ENCODE measurements at regions not wholly inside any gene's neighbourhood (a gene's known extent, or its start where the extent isn't known, plus 50 kb on each side); places are given as distances from the start of the nearest gene placed in this dataset.

DNA sequence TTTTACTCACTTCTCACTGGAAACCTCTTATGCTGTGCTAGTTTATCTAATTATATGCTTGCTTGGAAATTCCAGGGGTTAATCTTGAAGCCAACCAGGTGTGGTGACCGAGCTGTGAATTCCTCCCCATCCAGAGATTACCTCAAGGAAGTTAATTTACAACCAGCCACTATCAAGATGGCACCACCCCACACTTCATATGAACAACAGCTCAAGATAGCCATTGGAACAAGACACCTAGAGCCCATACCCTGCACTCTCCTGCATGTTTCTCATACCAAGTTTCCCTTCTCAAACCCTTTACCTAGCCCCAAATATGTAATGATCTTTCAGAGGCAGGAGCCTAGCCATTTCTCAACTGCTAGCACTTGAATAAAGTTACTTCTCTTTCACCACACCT is 2156.9 kb upstream of the C9orf72 start:
- Mint-ChIP-seq H3K27ac (no peak overlapping the region), H3K4me3 (no peak overlapping the region), H3K27me3 (no peaks in the 10 kb centered on the region), H3K9me3 (peaks cover 29% of the 10 kb centered on the region), H3K4me1 (no peaks in the 10 kb centered on the region), H3K36me3 (ENCODE audit: low read depth) (no peaks in the 10 kb centered on the region)
- ATAC-seq (replicated peaks), result no peak

DNA sequence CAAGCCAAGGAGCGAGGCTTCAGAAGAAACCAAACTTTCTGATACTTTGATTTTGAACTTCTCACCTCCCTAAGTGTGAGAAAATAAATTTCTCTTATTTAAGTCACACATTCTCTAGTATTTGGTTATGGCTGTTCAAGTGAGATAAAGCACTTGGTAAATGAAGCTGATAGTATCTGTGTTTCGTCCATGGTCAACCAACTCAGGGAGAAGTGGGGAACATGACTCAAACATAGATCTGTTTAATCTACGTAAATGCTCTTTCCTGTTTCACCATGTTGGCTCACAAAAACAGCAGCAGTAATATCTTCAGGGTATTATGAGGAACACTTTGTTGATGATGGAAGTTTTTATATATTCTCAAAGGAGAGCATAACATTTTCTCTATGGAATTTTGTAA is 2167.2 kb upstream of the C9orf72 start:
- H3K36me3 Mint-ChIP-seq (ENCODE audit: low read depth), result no peaks in the 10 kb centered on the region
- H3K27ac Mint-ChIP-seq, result no peak overlapping the region
- H3K9me3 Mint-ChIP-seq, result peaks cover 3% of the 10 kb centered on the region
- H3K4me3 Mint-ChIP-seq, result no peak overlapping the region
- H3K4me1 Mint-ChIP-seq, result no peaks in the 10 kb centered on the region
- no peak for ATAC-seq (replicated peaks)
- no peaks in the 10 kb centered on the region for H3K27me3 Mint-ChIP-seq

DNA sequence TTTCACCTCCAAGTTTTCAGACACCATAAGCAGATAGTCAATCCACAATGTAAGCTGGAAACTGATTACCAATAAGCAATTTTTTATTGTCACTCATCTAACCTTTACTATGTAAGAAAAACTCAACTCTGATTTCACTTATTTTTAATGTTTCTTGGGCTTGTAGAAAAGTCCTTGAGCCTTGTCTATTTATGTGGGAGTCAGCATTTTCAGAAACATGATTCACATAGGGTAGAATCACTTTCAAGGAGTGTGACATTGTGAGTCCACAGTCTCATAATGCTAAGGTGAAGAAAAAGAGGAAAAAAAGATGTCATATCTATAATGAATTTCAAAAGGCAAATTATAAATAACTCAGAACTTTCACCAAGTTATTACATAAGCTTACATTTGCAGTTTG is 2167.9 kb upstream of the C9orf72 start:
- H3K4me3 Mint-ChIP-seq, result no peak overlapping the region
- ATAC-seq (replicated peaks), result no peak
- H3K4me1 Mint-ChIP-seq, result no peaks in the 10 kb centered on the region
- peaks cover 3% of the 10 kb centered on the region for H3K9me3 Mint-ChIP-seq
- H3K36me3 Mint-ChIP-seq (ENCODE audit: low read depth), result no peaks in the 10 kb centered on the region
- H3K27me3 Mint-ChIP-seq, result no peaks in the 10 kb centered on the region
- H3K27ac Mint-ChIP-seq, result no peak overlapping the region

DNA sequence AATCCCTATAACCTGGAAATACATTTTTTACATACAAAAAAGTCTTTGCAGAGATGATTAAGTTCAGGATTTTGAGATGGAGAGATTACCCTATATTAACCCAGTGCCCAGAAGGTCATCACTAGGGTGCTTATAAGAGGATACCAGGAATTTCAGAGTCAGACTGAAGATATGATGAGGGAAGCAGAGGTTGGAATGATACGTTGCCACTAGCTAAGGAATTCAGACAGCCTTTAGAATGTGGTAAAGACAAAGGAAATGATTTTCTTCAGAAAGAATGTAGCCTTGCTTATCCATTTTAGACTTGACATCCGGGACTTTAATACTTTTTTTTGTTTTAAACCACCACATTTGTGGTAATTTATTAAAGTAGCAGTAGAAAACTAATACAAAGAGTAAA is 2176.8 kb upstream of the C9orf72 start:
- Mint-ChIP-seq H3K9me3 (no peaks in the 10 kb centered on the region), H3K27ac (no peak overlapping the region), H3K36me3 (ENCODE audit: low read depth) (no peaks in the 10 kb centered on the region), H3K27me3 (no peaks in the 10 kb centered on the region), H3K4me1 (no peaks in the 10 kb centered on the region), H3K4me3 (no peak overlapping the region)
- no peak for ATAC-seq (replicated peaks)

DNA sequence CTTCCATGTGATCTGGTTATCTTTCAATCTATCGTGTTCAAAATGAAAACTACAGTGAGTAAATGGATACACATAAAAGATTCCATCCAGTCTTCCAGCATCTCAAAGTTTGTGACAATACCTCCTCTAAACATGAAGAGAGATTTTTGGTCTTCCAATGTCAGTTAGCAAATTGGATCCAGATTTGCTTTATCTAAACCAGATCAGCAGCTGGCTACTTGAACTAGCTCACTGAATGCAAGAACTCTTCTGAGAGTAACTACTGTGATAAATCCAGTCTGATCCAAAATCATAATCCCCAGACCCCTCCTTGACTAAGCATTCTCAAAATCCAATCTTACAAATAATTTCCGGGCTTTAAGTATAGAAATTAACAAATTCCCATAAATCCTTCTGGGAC is 2177.9 kb upstream of the C9orf72 start:
- no peaks in the 10 kb centered on the region for H3K27me3 Mint-ChIP-seq
- H3K4me3 Mint-ChIP-seq, result no peak overlapping the region
- no peaks in the 10 kb centered on the region for H3K4me1 Mint-ChIP-seq
- no peaks in the 10 kb centered on the region for H3K36me3 Mint-ChIP-seq (ENCODE audit: low read depth)
- H3K9me3 Mint-ChIP-seq, result no peaks in the 10 kb centered on the region
- ATAC-seq (replicated peaks), result no peak
- H3K27ac Mint-ChIP-seq, result no peak overlapping the region

DNA sequence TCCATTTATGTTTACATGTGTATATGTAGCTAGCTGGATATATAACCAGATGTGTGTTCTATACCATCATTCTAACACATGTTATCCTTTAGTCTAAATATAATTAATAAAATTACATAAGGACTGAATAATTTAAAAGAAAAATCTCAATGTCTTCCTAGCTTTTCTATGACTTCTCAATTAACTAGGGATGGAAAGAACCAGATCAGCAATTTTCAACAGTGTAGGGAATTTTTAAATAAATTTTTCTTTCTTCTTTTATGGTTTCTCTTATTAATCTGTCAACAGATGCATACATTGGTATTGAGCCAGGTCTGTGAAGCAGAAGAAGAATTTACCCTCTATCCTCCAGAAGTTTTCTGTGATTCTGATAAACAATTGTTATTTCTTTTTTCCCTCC is 2180.4 kb upstream of the C9orf72 start:
- ATAC-seq (replicated peaks), result no peak
- H3K4me1 Mint-ChIP-seq, result no peaks in the 10 kb centered on the region

DNA sequence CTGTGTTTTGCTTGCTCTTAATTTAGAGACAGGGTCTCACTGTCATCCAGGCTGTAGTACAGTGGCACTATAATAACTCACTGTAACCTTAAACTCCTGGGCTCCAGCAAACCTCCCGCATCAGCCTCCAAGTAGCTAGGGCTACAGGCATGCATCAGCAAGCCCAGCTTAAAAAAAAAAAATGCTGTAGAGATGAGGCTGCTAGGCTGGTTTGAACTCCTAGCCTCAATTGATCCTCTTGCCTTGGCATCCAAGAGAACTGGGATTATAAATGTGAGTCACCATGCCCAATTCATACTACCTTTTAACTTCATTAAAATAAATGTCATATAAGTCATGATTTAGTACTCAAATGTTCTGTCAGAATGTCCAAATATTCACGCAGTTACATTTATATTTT is 2195.7 kb upstream of the C9orf72 start:
- no peaks in the 10 kb centered on the region for H3K4me1 Mint-ChIP-seq
- ATAC-seq (replicated peaks), result no peak
- no peaks in the 10 kb centered on the region for H3K36me3 Mint-ChIP-seq (ENCODE audit: low read depth)
- no peak overlapping the region for H3K4me3 Mint-ChIP-seq
- H3K27ac Mint-ChIP-seq, result no peak overlapping the region
- no peaks in the 10 kb centered on the region for H3K27me3 Mint-ChIP-seq
- H3K9me3 Mint-ChIP-seq, result peaks cover 11% of the 10 kb centered on the region

More for the DNA sequence above, 2180.4 kb upstream of the C9orf72 start:
- Mint-ChIP-seq H3K36me3 (ENCODE audit: low read depth) (no peaks in the 10 kb centered on the region), H3K27me3 (no peaks in the 10 kb centered on the region), H3K4me3 (no peak overlapping the region), H3K27ac (no peak overlapping the region), H3K9me3 (no peaks in the 10 kb centered on the region)

DNA sequence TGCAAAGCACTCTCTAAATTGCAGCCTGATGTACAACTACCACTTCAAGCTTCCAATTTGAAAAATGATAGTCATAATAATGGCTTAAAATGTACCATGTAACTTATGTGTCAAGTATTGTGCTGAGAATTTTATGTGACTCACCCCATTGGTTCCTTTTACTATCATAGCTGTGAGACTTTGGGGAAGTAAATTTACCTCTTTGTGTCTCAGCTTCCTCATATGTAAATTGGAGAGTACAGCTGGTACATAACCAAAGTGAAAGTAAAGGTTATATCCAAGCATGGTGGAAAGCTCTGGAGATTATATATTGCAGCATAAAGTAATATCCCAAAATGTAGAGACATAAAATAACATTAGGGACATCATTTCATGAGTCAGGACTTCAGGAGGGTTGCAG is 2200.4 kb upstream of the C9orf72 start:
- Mint-ChIP-seq H3K4me3 (no peak overlapping the region), H3K27ac (no peak overlapping the region), H3K27me3 (no peaks in the 10 kb centered on the region), H3K4me1 (no peaks in the 10 kb centered on the region), H3K36me3 (ENCODE audit: low read depth) (no peaks in the 10 kb centered on the region), H3K9me3 (peaks cover 8% of the 10 kb centered on the region)
- ATAC-seq (replicated peaks), result no peak

DNA sequence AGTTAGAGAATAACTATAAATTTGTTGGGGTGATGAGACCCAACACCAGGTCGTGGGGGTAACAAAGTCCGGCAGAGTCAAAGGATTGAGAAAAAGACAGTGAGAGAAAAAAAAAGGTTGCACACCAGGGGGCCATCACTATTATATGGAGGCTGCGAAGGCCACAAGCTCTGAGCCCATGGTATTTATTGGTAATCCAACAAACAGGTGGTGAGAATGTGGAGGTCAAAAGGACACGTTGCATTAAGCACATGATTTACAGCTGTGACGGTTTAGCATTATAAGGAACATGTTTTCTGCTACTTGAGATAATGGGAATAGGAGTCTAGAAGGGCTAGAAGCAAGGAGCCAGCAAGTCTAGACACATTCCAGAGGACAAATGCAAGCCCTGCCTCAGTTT is 2202.2 kb upstream of the C9orf72 start:
- no peaks in the 10 kb centered on the region for H3K4me1 Mint-ChIP-seq
- H3K9me3 Mint-ChIP-seq, result peaks cover 3% of the 10 kb centered on the region
- no peak for ATAC-seq (replicated peaks)
- H3K36me3 Mint-ChIP-seq (ENCODE audit: low read depth), result no peaks in the 10 kb centered on the region
- H3K4me3 Mint-ChIP-seq, result no peak overlapping the region
- H3K27ac Mint-ChIP-seq, result no peak overlapping the region
- H3K27me3 Mint-ChIP-seq, result no peaks in the 10 kb centered on the region

DNA sequence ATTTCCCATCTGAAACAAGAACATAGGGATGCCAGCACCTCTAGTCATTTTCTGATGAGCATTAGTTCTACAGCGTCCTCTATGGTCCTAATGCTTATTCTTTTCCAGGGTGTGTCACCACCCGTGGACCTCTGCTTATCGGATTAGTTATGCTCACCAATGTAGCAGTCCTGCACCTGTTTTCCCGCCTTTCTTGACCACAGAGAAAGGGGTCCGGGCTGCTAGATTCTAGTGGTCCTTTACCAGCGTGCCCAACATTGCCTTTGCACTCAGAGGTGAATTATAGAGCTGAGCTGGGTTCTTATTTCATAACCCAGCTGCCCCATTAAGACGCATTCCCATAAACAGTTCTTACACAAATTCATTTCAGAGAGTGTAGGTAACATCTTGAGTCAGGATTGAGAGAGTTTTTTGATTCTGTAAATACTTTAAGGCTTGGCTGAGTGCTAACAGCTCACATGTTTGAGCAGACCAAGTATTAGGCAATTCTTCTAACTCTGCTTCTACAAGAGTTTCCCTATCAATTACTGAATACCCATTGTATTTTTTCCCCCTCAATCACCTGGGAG is 2205.1 kb upstream of the C9orf72 start:
- ATAC-seq (replicated peaks), result no peak
- Mint-ChIP-seq H3K27ac (no peak overlapping the region), H3K4me1 (no peaks in the 10 kb centered on the region), H3K4me3 (no peak overlapping the region), H3K27me3 (no peaks in the 10 kb centered on the region), H3K36me3 (ENCODE audit: low read depth) (no peaks in the 10 kb centered on the region), H3K9me3 (peaks cover 8% of the 10 kb centered on the region)

DNA sequence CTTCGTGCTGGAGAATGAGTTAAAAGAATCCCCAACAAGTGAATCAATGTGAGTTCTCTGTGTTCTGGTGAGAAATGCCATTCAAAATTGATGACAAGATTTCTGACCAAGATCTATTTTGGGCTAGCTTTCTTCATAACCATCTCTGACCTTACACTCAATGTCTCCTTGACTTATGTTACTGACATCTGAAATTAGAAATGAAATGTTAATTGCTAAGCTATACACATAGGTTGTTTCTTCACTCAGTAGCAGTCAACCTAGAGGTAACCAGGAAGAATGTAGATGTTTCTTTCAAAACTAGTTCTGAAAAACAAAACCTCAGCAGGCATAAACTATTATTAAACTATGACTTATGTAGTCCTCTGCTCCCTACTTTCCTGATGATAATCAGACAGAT is 2220.7 kb upstream of the C9orf72 start:
- Mint-ChIP-seq H3K9me3 (no peaks in the 10 kb centered on the region), H3K4me3 (no peak overlapping the region), H3K27ac (no peak overlapping the region), H3K4me1 (no peaks in the 10 kb centered on the region), H3K27me3 (no peaks in the 10 kb centered on the region), H3K36me3 (ENCODE audit: low read depth) (no peaks in the 10 kb centered on the region)
- ATAC-seq (replicated peaks), result no peak

DNA sequence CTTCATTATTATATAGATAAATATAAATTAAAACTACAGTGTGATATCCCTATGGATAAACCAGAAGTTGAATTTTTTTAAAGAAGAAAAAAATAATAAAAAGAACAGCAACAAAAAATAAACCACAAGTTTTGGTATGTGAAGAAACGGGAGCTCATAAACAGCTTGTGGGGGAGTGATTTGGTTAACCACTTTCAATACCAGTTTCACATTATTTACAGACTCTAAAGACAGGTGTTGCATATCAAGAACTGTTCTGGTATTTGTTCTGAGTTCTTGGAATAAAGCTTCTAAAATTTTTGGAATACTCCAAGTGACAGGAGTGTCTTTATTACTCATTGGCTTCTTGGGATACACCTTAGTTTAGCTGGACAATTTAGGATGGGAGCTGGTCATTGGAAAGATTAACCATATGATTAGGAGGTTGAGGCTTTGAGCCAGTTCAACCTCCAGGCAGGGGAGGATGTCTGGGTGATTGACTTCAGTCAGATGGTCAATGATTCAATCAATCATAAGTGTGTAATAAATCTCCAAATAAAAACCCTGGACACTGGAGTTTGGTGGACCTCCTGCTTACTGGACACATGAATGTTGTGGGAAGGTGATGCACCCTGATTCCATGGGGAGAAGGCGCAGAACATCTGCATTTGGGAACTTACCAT is 2223.1 kb upstream of the C9orf72 start:
- H3K27ac Mint-ChIP-seq, result no peak overlapping the region
- no peak overlapping the region for H3K4me3 Mint-ChIP-seq
- no peaks in the 10 kb centered on the region for H3K27me3 Mint-ChIP-seq
- H3K36me3 Mint-ChIP-seq (ENCODE audit: low read depth), result no peaks in the 10 kb centered on the region
- no peaks in the 10 kb centered on the region for H3K4me1 Mint-ChIP-seq
- H3K9me3 Mint-ChIP-seq, result peaks cover 1% of the 10 kb centered on the region
- ATAC-seq (replicated peaks), result no peak

DNA sequence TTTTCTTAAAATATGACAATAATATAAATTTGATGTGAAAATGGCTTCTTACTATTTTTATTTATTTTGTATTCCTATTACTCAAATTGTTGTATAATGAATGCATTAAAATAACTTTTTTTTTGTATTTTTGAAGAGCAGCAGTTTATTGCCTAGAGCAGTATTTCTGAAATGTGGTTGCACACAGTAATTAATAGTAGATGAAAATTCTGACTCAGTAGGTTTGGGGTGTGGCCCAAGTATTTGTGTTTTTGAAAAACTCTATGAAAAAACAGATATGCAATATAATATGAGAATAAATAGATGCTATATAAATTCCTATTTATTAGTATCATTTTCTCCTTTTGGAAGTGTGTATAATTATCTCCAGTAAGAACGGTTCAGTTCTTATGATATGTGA is 2225.3 kb upstream of the C9orf72 start:
- Mint-ChIP-seq H3K27ac (no peak overlapping the region), H3K9me3 (peaks cover 4% of the 10 kb centered on the region)

DNA sequence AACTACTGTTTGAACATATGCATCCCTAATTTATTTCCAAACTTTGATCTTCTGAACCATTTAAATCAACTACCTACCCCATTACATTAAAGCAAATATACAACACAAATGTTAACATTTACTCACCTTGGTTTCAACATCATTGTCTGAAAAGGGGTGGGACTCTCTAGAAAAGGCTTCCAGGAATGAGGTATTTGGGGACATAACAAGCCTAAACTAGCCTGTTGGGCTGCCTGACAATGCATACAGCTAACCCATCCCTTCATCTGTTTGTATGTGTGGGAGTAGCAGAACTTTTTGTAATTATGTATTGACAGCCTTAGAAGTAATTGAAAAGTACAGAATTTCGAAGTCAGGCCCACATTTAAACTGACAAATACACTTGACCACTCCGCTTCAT is 2225.9 kb upstream of the C9orf72 start:
- Mint-ChIP-seq H3K36me3 (ENCODE audit: low read depth) (no peaks in the 10 kb centered on the region), H3K4me1 (no peaks in the 10 kb centered on the region), H3K27ac (no peak overlapping the region), H3K4me3 (no peak overlapping the region), H3K27me3 (no peaks in the 10 kb centered on the region), H3K9me3 (peaks cover 4% of the 10 kb centered on the region)
- no peak for ATAC-seq (replicated peaks)

More for the DNA sequence above, 2225.3 kb upstream of the C9orf72 start:
- Mint-ChIP-seq H3K36me3 (ENCODE audit: low read depth) (no peaks in the 10 kb centered on the region), H3K4me1 (no peaks in the 10 kb centered on the region), H3K4me3 (no peak overlapping the region), H3K27me3 (no peaks in the 10 kb centered on the region)
- no peak for ATAC-seq (replicated peaks)

DNA sequence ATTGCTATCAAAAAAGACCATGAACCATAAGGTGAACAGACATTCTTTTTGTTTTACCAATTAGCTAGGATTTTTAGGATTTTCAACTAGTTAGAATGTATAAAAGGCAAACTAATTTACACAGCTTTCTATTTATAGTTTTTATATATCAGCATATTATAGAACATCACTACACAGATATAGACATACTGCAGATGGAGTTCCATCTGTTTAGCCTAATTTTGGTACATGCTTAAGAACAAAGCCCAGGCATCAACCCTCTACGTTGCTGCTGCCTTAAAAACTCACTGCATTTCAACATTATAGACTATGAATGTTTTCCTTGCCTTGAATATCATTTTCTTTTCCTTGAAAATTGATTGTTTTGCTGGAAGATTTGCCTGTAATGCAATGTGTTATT is 2227.5 kb upstream of the C9orf72 start:
- Mint-ChIP-seq H3K9me3 (peaks cover 4% of the 10 kb centered on the region), H3K4me1 (no peaks in the 10 kb centered on the region), H3K27ac (no peak overlapping the region), H3K27me3 (no peaks in the 10 kb centered on the region), H3K4me3 (no peak overlapping the region), H3K36me3 (ENCODE audit: low read depth) (no peaks in the 10 kb centered on the region)
- no peak for ATAC-seq (replicated peaks)

DNA sequence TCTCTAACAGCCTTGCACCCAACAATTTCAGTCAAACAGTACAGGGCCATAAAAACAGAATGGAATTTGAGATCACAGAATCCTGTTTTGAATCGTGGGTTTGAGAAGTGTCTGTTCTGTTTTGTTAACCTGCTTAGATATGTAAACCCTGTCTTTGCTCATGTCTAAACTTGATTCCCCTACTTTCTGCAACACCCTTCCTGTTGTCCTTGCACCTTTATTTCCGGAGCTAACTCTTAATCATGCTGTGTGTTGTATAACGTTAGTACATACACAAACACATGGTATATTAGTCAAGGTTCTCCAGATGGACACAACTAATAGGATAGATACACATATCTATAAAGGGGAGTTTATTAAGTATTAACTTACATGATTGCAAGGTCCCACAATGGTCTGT is 2229.2 kb upstream of the C9orf72 start:
- Mint-ChIP-seq H3K4me1 (no peaks in the 10 kb centered on the region), H3K9me3 (peaks cover 8% of the 10 kb centered on the region), H3K27ac (no peak overlapping the region), H3K36me3 (ENCODE audit: low read depth) (no peaks in the 10 kb centered on the region), H3K27me3 (no peaks in the 10 kb centered on the region), H3K4me3 (no peak overlapping the region)
- ATAC-seq (replicated peaks), result no peak

All from activated T-helper 17 cell treated with anti-CD3 and anti-CD28 coated beads, Interleukin-2, amount 50 U/mL, for 72 hours (primary cell).